Testis (tissue), 2 donors: ENCODE measurements at regions not wholly inside any gene's neighbourhood (a gene's known extent, or its start where the extent isn't known, plus 50 kb on each side); places are given as distances from the start of the nearest gene placed in this dataset.

Experiments
- DNase-seq: peaks from one replicate; pipeline ENCODE4 v3.0.0-alpha.2; 2019
- H3K27ac ChIP-seq, 2 donors: fragments of 200-600 bp; sonication (generic); one replicate each; pipeline ENCODE4 v1.5.1; 2019
- H3K27me3 ChIP-seq: fragments of 200-600 bp; sonication (generic); one replicate; pipeline ENCODE4 v1.5.1; 2019
- H3K36me3 ChIP-seq: fragments of 200-600 bp; sonication (generic); one replicate; pipeline ENCODE4 v1.5.1; 2017; ENCODE audit warnings: low read depth; ENCODE audit errors: missing control alignments
- H3K4me1 ChIP-seq: fragments of 200-600 bp; sonication (generic); one replicate; pipeline ENCODE4 v1.5.1; 2019
- H3K4me3 ChIP-seq, 2 donors: fragments of 200-600 bp; sonication (generic); one replicate each; pipeline ENCODE4 v1.5.1; 2017 to 2019
- H3K9me3 ChIP-seq: fragments of 200-600 bp; sonication (generic); one replicate; pipeline ENCODE4 v1.5.1; 2017
- CTCF ChIP-seq, 3 experiments: fragments of 450-650 bp in 2 of 3; fragments of 200-600 bp in 1 of 3; sonication (generic) in 1 of 3; IDR thresholded peaks; one replicate each; pipeline ENCODE4 v1.5.1; 2016 to 2019; ENCODE audit warnings: antibody characterized with exemption in 3 of 3, mild to moderate bottlenecking in 2 of 3, moderate library complexity in 1 of 3
- POLR2A ChIP-seq: fragments of 450-650 bp; IDR thresholded peaks from one replicate; pipeline ENCODE4 v1.6.1; 2017; ENCODE audit warnings: antibody characterized with exemption, mild to moderate bottlenecking, moderate library complexity
- WGBS, 2 donors: methylation state at CpG; one replicate each; pipeline ENCODE4 v1.1.5; 2018; 5-methylcytosine and 5-hydroxymethylcytosine counted together
- intact Hi-C: fragments of 100-400 bp; cut with DNase I; formaldehyde crosslinking; loops from one replicate; pipeline ENCODE4 v1.15.1; 2023; ENCODE audit warnings: low total_unique reads

- WGBS, 2 donors = 65 to 76% methylated on average over 3 of the region's 3 CpGs
- H3K36me3 ChIP-seq = no peaks in the 10 kb centered on the region
- DNase-seq = no peak
- intact Hi-C loops = no loop called here
- no peak overlapping the region for H3K27ac ChIP-seq
- no peaks in the 10 kb centered on the region for H3K9me3 ChIP-seq
- no peak for TF ChIP-seq POLR2A
- TF ChIP-seq CTCF (IDR thresholded peaks at IDR 0.05) = no peak
- no peaks in the 10 kb centered on the region for H3K4me1 ChIP-seq
- H3K4me3 ChIP-seq = no peak overlapping the region
- no peaks in the 10 kb centered on the region for H3K27me3 ChIP-seq
These were observed 68.6 kb upstream of the LHCGR start for GRCh38 chr2:48824116-48824515.

- H3K4me3 ChIP-seq = no peak overlapping the region
- no peaks in the 10 kb centered on the region for H3K9me3 ChIP-seq
- WGBS, 2 donors = 41 to 43% methylated on average over 2 of the region's 2 CpGs
- H3K27me3 ChIP-seq = no peaks in the 10 kb centered on the region
- no peak for TF ChIP-seq POLR2A
- TF ChIP-seq CTCF (IDR thresholded peaks at IDR 0.05) = no peak
- H3K4me1 ChIP-seq = no peaks in the 10 kb centered on the region
- no peak for DNase-seq
- H3K36me3 ChIP-seq = no peaks in the 10 kb centered on the region
- intact Hi-C loops = no loop called here
- H3K27ac ChIP-seq = no peak overlapping the region
These were observed 63.7 kb upstream of the LHCGR start for GRCh38 chr2:48819206-48819735.

- DNase-seq = no peak
- no peak overlapping the region for H3K4me3 ChIP-seq
- TF ChIP-seq CTCF (IDR thresholded peaks at IDR 0.05) (no peak), POLR2A (no peak)
These were observed 61.8 kb upstream of the LHCGR start for GRCh38 chr2:48817355-48817754.

GRCh38 chr2:48812416-48812815 lies 56.9 kb upstream of the LHCGR start:
- Histone ChIP-seq H3K4me1 (no peaks in the 10 kb centered on the region), H3K9me3 (no peaks in the 10 kb centered on the region), H3K27ac (no peak overlapping the region), H3K36me3 (no peaks in the 10 kb centered on the region), H3K27me3 (no peaks in the 10 kb centered on the region), H3K4me3 (no peak overlapping the region)
- intact Hi-C loops = no loop called here
- WGBS, 2 donors = 78 to 80% methylated on average over 1 of the region's 1 CpG
- no peak for DNase-seq
- TF ChIP-seq POLR2A = no peak
- no peak for TF ChIP-seq CTCF (IDR thresholded peaks at IDR 0.05)

More at GRCh38 chr2:48817355-48817754, 61.8 kb upstream of the LHCGR start:
- WGBS, 2 donors = 48 to 53% methylated on average over 1 of the region's 1 CpG
- Histone ChIP-seq H3K4me1 (no peaks in the 10 kb centered on the region), H3K27ac (no peak overlapping the region), H3K27me3 (no peaks in the 10 kb centered on the region), H3K9me3 (no peaks in the 10 kb centered on the region), H3K36me3 (no peaks in the 10 kb centered on the region)
- intact Hi-C loops = no loop called here

GRCh38 chr2:48808311-48808710 lies 52.8 kb upstream of the LHCGR start:
- H3K9me3 ChIP-seq = no peaks in the 10 kb centered on the region
- H3K36me3 ChIP-seq = no peaks in the 10 kb centered on the region
- intact Hi-C loops = no loop called here
- WGBS, 2 donors = 100% methylated on average over 1 of the region's 1 CpG
- DNase-seq = no peak
- H3K27me3 ChIP-seq = no peaks in the 10 kb centered on the region
- H3K4me3 ChIP-seq = no peak overlapping the region
- TF ChIP-seq CTCF (IDR thresholded peaks at IDR 0.05) (no peak), POLR2A (no peak)
- H3K4me1 ChIP-seq = no peaks in the 10 kb centered on the region
- no peak overlapping the region for H3K27ac ChIP-seq
